Peyer's patch (tissue), 4 donors: ENCODE measurements at regions not wholly inside any gene's neighbourhood (a gene's known extent, or its start where the extent isn't known, plus 50 kb on each side); places are given as distances from the start of the nearest gene placed in this dataset.

ENCODE experiments used
- CTCF ChIP-seq, 6 experiments: fragments of 450-650 bp in 4 of 6; fragments of 200-600 bp in 2 of 6; sonication (generic) in 1 of 6; IDR thresholded peaks; one replicate each; pipeline ENCODE4 v1.5.1; 2017 to 2019; ENCODE audit warnings: antibody characterized with exemption in 6 of 6, mild to moderate bottlenecking in 3 of 6, moderate library complexity in 1 of 6
- POLR2A ChIP-seq, 2 donors: fragments of 450-650 bp; IDR thresholded peaks; one replicate each; pipeline ENCODE4 v1.5.1; 2017; ENCODE audit warnings: antibody characterized with exemption in 2 of 2, mild to moderate bottlenecking in 2 of 2, moderate library complexity in 2 of 2

GRCh38 chr15:62603742-62604141 lies 438.7 kb upstream of the C2CD4B start:
- TF ChIP-seq POLR2A (IDR thresholded peaks at IDR 0.05) (no peak), CTCF (IDR thresholded peaks at IDR 0.05) (no peak)
